Stomach (tissue), 8 donors: ENCODE measurements at regions not wholly inside any gene's neighbourhood (a gene's known extent, or its start where the extent isn't known, plus 50 kb on each side); places are given as distances from the start of the nearest gene placed in this dataset.

ENCODE experiments used
- DNase-seq, 2 donors: peaks; one replicate each; pipeline versions ENCODE4 v3.0.0 to v3.0.0-alpha.2; 2013 to 2019
- H3K27ac ChIP-seq, 5 donors: fragments of 200-600 bp in 4 of 5; sonication (generic) in 4 of 5; one replicate each; pipeline ENCODE4 v1.5.1; 2013 to 2019; ENCODE audit warnings: mild to moderate bottlenecking in 1 of 5, moderate library complexity in 1 of 5
- H3K27me3 ChIP-seq, 3 donors: fragments of 200-600 bp; sonication (generic); one replicate each; pipeline ENCODE4 v1.5.1; 2017 to 2019; ENCODE audit warnings: mixed run types in 1 of 3
- H3K36me3 ChIP-seq, 4 donors: fragments of 200-600 bp; sonication (generic); 1 replicate in 3 of 4; 2 replicates in 1 of 4; pipeline ENCODE4 v1.5.1; 2016 to 2019
- H3K4me1 ChIP-seq, 4 donors: fragments of 200-600 bp; sonication (generic); one replicate each; pipeline ENCODE4 v1.5.1; 2016 to 2019
- H3K4me3 ChIP-seq, 4 donors: fragments of 200-600 bp; sonication (generic) in 3 of 4; one replicate each; pipeline ENCODE4 v1.5.1; 2016 to 2019; ENCODE audit warnings: mild to moderate bottlenecking in 1 of 4
- H3K9me3 ChIP-seq, 4 donors: fragments of 200-600 bp; sonication (generic); one replicate each; pipeline ENCODE4 v1.5.1; 2016 to 2019
- CTCF ChIP-seq, 7 experiments: fragments of 450-650 bp in 4 of 7; fragments of 200-600 bp in 3 of 7; sonication (generic) in 3 of 7; IDR thresholded peaks; one replicate each; pipeline ENCODE4 v1.5.1; 2016 to 2019; ENCODE audit warnings: antibody characterized with exemption in 7 of 7, control low read depth in 2 of 7, mild to moderate bottlenecking in 1 of 7
- EP300 ChIP-seq: sonication (generic); formaldehyde crosslinking; IDR thresholded peaks from one replicate; pipeline ENCODE4 v1.6.1; 2017; ENCODE audit warnings: antibody characterized with exemption
- POLR2A ChIP-seq, 4 donors: fragments of 450-650 bp; IDR thresholded peaks; one replicate each; pipeline ENCODE4 v1.6.1; 2016; ENCODE audit warnings: antibody characterized with exemption in 4 of 4, control low read depth in 2 of 4, mild to moderate bottlenecking in 1 of 4, moderate library complexity in 1 of 4
- POLR2AphosphoS5 ChIP-seq, 3 donors: sonication (generic); formaldehyde crosslinking; IDR thresholded peaks; one replicate each; pipeline ENCODE4 v1.6.1; 2016; ENCODE audit warnings: antibody characterized with exemption in 3 of 3
- WGBS, 5 donors: extraction: QIAGEN DNeasy Blood & Tissue Kit in 3 of 5; methylation state at CpG; one replicate each; pipeline versions ENCODE4 v1.1.5 to v1.1.7; 2013 to 2018; 5-methylcytosine and 5-hydroxymethylcytosine counted together
- intact Hi-C: fragments of 100-400 bp; cut with DNase I; formaldehyde crosslinking; loops from one replicate; pipeline ENCODE4 v1.15.1; 2023; ENCODE audit warnings: low total_unique reads
- donor health status: healthy with polysubstance abuse.
- donor health status: Bipolar disorder and iron deficiency.
- donor health status: healthy.

GRCh38 chr18:38487521-38487920, 921.9 kb upstream of the CELF4 start:
- Histone ChIP-seq H3K27me3 (no peaks in the 10 kb centered on the region), H3K27ac (no peak overlapping the region), H3K36me3 (no peaks in the 10 kb centered on the region), H3K4me3 (no peak overlapping the region), H3K4me1 (no peaks in the 10 kb centered on the region), H3K9me3 (no peaks in the 10 kb centered on the region)
- WGBS, 5 donors: 60 to 79% (median 64%) methylated on average over 2 of the region's 2 CpGs
- DNase-seq: no peak
- intact Hi-C loops: no loop called here
- TF ChIP-seq POLR2AphosphoS5 (IDR thresholded peaks at IDR 0.05) (no peak), EP300 (no peak), POLR2A (IDR thresholded peaks at IDR 0.05) (no peak), CTCF (IDR thresholded peaks at IDR 0.05) (no peak)

- no peak for DNase-seq
- intact Hi-C loops: no loop called here
- no peaks in the 10 kb centered on the region for H3K27me3 ChIP-seq
- no peaks in the 10 kb centered on the region for H3K4me1 ChIP-seq
- peaks cover 0 to 14% (median 8%) of the 10 kb centered on the region in 4 donors for H3K9me3 ChIP-seq
- H3K36me3 ChIP-seq: no peaks in the 10 kb centered on the region
- TF ChIP-seq EP300 (no peak), POLR2A (IDR thresholded peaks at IDR 0.05) (no peak), POLR2AphosphoS5 (IDR thresholded peaks at IDR 0.05) (no peak), CTCF (IDR thresholded peaks at IDR 0.05) (no peak)
- H3K27ac ChIP-seq: no peak overlapping the region
- no peak overlapping the region for H3K4me3 ChIP-seq
- 55 to 67% (median 62%) methylated on average over 5 of the region's 5 CpGs for WGBS, 5 donors
Observed at GRCh38 chr18:38483326-38483725, 917.7 kb upstream of the CELF4 start.

- TF ChIP-seq EP300: no peak
- no peak for TF ChIP-seq CTCF (IDR thresholded peaks at IDR 0.05)
- TF ChIP-seq POLR2A (IDR thresholded peaks at IDR 0.05): no peak
- TF ChIP-seq POLR2AphosphoS5 (IDR thresholded peaks at IDR 0.05): no peak
- Histone ChIP-seq H3K4me3 (no peak overlapping the region), H3K27me3 (no peaks in the 10 kb centered on the region), H3K9me3 (peaks cover 0 to 14% (median 8%) of the 10 kb centered on the region in 4 donors), H3K36me3 (no peaks in the 10 kb centered on the region), H3K4me1 (no peaks in the 10 kb centered on the region), H3K27ac (no peak overlapping the region)
- WGBS, 5 donors: 54 to 67% (median 59%) methylated on average over 5 of the region's 5 CpGs
- DNase-seq: no peak
- intact Hi-C loops: no loop called here
Observed at GRCh38 chr18:38481576-38481975, 916.0 kb upstream of the CELF4 start.

- no peak for TF ChIP-seq EP300
- TF ChIP-seq CTCF (IDR thresholded peaks at IDR 0.05): no peak
- no peak for TF ChIP-seq POLR2AphosphoS5 (IDR thresholded peaks at IDR 0.05)
- no peak for TF ChIP-seq POLR2A (IDR thresholded peaks at IDR 0.05)
- DNase-seq: no peak
- 67 to 75% (median 74%) methylated on average over 2 of the region's 2 CpGs for WGBS, 5 donors
- H3K27ac ChIP-seq: no peak overlapping the region
- no peaks in the 10 kb centered on the region for H3K4me1 ChIP-seq
- no peaks in the 10 kb centered on the region for H3K36me3 ChIP-seq
- peaks cover 0 to 14% (median 8%) of the 10 kb centered on the region in 4 donors for H3K9me3 ChIP-seq
- H3K4me3 ChIP-seq: no peak overlapping the region
- intact Hi-C loops: no loop called here
- no peaks in the 10 kb centered on the region for H3K27me3 ChIP-seq
Observed at GRCh38 chr18:38475686-38476085, 910.1 kb upstream of the CELF4 start.
